Ishikawa (cell line): ENCODE measurements at regions not wholly inside any gene's neighbourhood (a gene's known extent, or its start where the extent isn't known, plus 50 kb on each side); places are given as distances from the start of the nearest gene placed in this dataset.

Source experiments
- MAX ChIP-seq: IDR thresholded peaks from 2 replicates; pipeline ENCODE4 v1.6.1; 2012
- NFIC ChIP-seq: IDR thresholded peaks from 2 replicates; pipeline ENCODE4 v1.6.1; 2012
- TEAD4 ChIP-seq: IDR thresholded peaks from 2 replicates; pipeline ENCODE4 v1.6.1; 2012

GRCh38 chr11:134764367-134764766 lies 352.3 kb upstream of the B3GAT1 start:
- no peak for TF ChIP-seq MAX
- TF ChIP-seq NFIC, result no peak
- no peak for TF ChIP-seq TEAD4
